Tibial nerve (tissue), 4 donors: ENCODE measurements at regions not wholly inside any gene's neighbourhood (a gene's known extent, or its start where the extent isn't known, plus 50 kb on each side); places are given as distances from the start of the nearest gene placed in this dataset.

ENCODE experiments used
- DNase-seq, 2 donors: peaks; one replicate each; pipeline ENCODE4 v3.0.0-alpha.2; 2019; ENCODE audit warnings: low spot score in 2 of 2
- H3K27ac ChIP-seq, 4 donors: fragments of 200-600 bp; sonication (generic) in 3 of 4; one replicate each; pipeline ENCODE4 v1.5.1; 2017 to 2019; ENCODE audit warnings: mild to moderate bottlenecking in 1 of 4
- H3K27me3 ChIP-seq, 2 donors: fragments of 200-600 bp; sonication (generic) in 1 of 2; one replicate each; pipeline versions ENCODE4 v1.5.1 to v1.6.0; 2017 to 2019
- H3K36me3 ChIP-seq, 3 donors: fragments of 200-600 bp; sonication (generic); one replicate each; pipeline ENCODE4 v1.5.1; 2018 to 2019
- H3K4me1 ChIP-seq, 4 donors: fragments of 200-600 bp; sonication (generic) in 3 of 4; one replicate each; pipeline ENCODE4 v1.5.1; 2017 to 2019
- H3K4me3 ChIP-seq, 4 donors: fragments of 200-600 bp; sonication (generic) in 3 of 4; one replicate each; pipeline ENCODE4 v1.5.1; 2017 to 2019; ENCODE audit warnings: mild to moderate bottlenecking in 1 of 4, moderate library complexity in 1 of 4
- H3K9me3 ChIP-seq, 4 donors: fragments of 200-600 bp; sonication (generic) in 3 of 4; one replicate each; pipeline ENCODE4 v1.5.1; 2017 to 2019
- EP300 ChIP-seq, 2 donors: sonication (generic); formaldehyde crosslinking; IDR thresholded peaks; one replicate each; pipeline ENCODE4 v1.6.1; 2017; ENCODE audit warnings: antibody characterized with exemption in 2 of 2, mild to moderate bottlenecking in 1 of 2
- POLR2A ChIP-seq, 2 donors: fragments of 450-650 bp; IDR thresholded peaks; one replicate each; pipeline ENCODE4 v1.6.1; 2017; ENCODE audit warnings: antibody characterized with exemption in 2 of 2, mild to moderate bottlenecking in 2 of 2, moderate library complexity in 2 of 2
- WGBS, 2 donors: methylation state at CpG; one replicate each; pipeline ENCODE4 v1.1.5; 2018; 5-methylcytosine and 5-hydroxymethylcytosine counted together
- TF ChIP-seq, protein P1 (sequence below), 5 experiments: fragments of 200-600 bp in 3 of 5; fragments of 450-650 bp in 2 of 5; sonication (generic) in 3 of 5; IDR thresholded peaks; one replicate each; pipeline ENCODE4 v1.5.1; 2016 to 2019; ENCODE audit warnings: antibody characterized with exemption in 5 of 5, mild to moderate bottlenecking in 3 of 5, moderate library complexity in 2 of 5

DNA sequence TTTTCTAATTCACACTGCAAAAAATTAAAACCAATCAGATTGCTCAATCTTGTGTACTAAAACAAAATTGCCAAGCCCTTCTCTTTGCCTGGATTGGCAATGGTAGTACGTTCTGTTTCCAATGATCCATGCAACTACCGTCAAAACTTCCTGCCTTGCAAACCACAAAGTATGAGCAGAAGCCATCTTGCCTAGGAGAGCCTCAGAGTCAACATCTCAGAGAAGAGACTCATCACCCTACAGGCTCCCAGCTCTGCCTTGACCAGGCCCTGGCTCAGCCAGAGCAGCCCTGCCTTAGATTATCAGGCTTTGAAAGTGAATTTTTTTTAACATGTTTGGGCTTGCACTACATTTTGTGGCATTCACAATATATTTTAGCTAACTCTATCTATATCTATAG, 574.1 kb downstream of the SATB2 start:
- Histone ChIP-seq H3K36me3 (no peaks in the 10 kb centered on the region), H3K27me3 (no peaks in the 10 kb centered on the region), H3K9me3 (no peaks in the 10 kb centered on the region), H3K4me1 (no peaks in the 10 kb centered on the region), H3K27ac (no peak overlapping the region), H3K4me3 (no peak overlapping the region)
- DNase-seq, result no peak
- 41 to 45% methylated on average over 2 of the region's 2 CpGs for WGBS, 2 donors
- TF ChIP-seq, protein P1, sequence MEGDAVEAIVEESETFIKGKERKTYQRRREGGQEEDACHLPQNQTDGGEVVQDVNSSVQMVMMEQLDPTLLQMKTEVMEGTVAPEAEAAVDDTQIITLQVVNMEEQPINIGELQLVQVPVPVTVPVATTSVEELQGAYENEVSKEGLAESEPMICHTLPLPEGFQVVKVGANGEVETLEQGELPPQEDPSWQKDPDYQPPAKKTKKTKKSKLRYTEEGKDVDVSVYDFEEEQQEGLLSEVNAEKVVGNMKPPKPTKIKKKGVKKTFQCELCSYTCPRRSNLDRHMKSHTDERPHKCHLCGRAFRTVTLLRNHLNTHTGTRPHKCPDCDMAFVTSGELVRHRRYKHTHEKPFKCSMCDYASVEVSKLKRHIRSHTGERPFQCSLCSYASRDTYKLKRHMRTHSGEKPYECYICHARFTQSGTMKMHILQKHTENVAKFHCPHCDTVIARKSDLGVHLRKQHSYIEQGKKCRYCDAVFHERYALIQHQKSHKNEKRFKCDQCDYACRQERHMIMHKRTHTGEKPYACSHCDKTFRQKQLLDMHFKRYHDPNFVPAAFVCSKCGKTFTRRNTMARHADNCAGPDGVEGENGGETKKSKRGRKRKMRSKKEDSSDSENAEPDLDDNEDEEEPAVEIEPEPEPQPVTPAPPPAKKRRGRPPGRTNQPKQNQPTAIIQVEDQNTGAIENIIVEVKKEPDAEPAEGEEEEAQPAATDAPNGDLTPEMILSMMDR (IDR thresholded peaks at IDR 0.05), result no peak
- TF ChIP-seq EP300 (IDR thresholded peaks at IDR 0.05), result no peak
- TF ChIP-seq POLR2A (IDR thresholded peaks at IDR 0.05), result no peak

DNA sequence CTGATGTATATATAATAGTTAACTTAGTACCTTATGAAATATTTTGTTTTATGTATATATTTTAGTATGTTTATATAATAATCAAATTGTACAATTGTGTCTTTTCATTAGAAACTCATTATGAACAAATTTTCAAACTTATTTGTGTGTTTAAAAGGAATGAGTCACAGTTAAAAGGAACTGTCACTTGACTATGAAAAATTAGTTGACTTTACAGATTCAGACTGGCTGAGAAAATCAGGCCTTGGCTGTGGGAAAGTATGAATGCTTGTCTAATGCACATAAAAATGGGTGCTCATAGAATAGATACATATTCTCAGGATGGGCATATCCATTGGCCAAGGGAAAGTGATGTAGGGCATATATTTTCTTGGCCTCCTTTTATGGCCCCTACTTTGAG, 576.8 kb downstream of the SATB2 start:
- no peak for DNase-seq
- Histone ChIP-seq H3K36me3 (no peaks in the 10 kb centered on the region), H3K27ac (no peak overlapping the region), H3K4me1 (no peaks in the 10 kb centered on the region), H3K9me3 (no peaks in the 10 kb centered on the region), H3K27me3 (no peaks in the 10 kb centered on the region), H3K4me3 (no peak overlapping the region)
- no peak for TF ChIP-seq EP300 (IDR thresholded peaks at IDR 0.05)
- no peak for TF ChIP-seq POLR2A (IDR thresholded peaks at IDR 0.05)

DNA sequence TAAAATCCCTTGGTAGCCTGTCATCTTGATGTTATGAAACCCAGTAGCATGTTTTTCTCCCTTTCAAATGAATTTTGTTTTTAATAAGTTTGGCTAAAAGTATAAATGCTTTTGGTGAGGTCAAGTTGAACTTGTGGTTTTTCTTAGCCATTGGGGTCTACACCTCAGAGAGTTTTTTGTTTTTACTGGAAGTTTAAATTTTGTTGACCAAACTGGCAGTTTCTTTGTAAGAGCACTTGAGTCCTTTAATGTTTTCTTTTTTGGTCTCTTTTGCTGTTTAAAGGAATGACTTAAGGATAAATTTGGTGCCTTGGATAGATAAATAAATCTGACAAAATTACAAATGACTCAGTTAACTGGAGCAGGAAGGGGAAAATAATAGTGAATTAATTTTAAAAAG, 577.3 kb downstream of the SATB2 start:
- H3K27me3 ChIP-seq, result no peaks in the 10 kb centered on the region
- no peaks in the 10 kb centered on the region for H3K36me3 ChIP-seq
- no peak overlapping the region for H3K4me3 ChIP-seq
- H3K27ac ChIP-seq, result no peak overlapping the region
- TF ChIP-seq EP300 (IDR thresholded peaks at IDR 0.05), result no peak
- TF ChIP-seq, protein P1 (IDR thresholded peaks at IDR 0.05), result no peak
- no peak for TF ChIP-seq POLR2A (IDR thresholded peaks at IDR 0.05)
- no peaks in the 10 kb centered on the region for H3K4me1 ChIP-seq
- no peaks in the 10 kb centered on the region for H3K9me3 ChIP-seq
- no peak for DNase-seq

DNA sequence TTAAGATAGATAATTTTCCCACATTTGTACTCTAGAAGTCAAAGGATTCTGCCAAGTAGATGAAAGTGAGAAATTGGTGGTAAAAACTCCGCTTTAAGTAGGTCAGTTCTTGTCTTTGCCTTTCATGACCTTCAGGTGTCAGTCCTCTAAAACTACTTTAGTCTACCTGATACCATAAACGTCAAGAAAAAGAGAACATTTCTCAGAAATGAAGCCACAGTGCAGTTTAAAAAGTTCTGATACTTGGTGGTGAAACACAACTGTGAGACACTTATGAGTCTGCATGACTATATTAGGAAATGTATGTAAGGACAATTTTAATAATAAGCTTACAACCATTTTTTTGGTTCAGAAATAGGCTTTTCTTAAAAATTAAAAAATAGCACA, 583.3 kb downstream of the SATB2 start:
- no peak for DNase-seq
- TF ChIP-seq, protein P1 (IDR thresholded peaks at IDR 0.05), result no peak
- TF ChIP-seq EP300 (IDR thresholded peaks at IDR 0.05), result no peak
- TF ChIP-seq POLR2A (IDR thresholded peaks at IDR 0.05), result no peak
- Histone ChIP-seq H3K9me3 (no peaks in the 10 kb centered on the region), H3K4me3 (no peak overlapping the region), H3K27me3 (no peaks in the 10 kb centered on the region), H3K27ac (no peak overlapping the region), H3K4me1 (no peaks in the 10 kb centered on the region), H3K36me3 (no peaks in the 10 kb centered on the region)
- 74 to 80% methylated on average over 2 of the region's 2 CpGs for WGBS, 2 donors

GRCh38 chr2:198873503-198874471, 584.0 kb downstream of the SATB2 start:
- H3K27me3 ChIP-seq, result no peaks in the 10 kb centered on the region
- H3K27ac ChIP-seq, result no peak overlapping the region
- 81 to 84% methylated on average over 8 of the region's 8 CpGs for WGBS, 2 donors
- DNase-seq, result no peak
- no peak overlapping the region for H3K4me3 ChIP-seq
- TF ChIP-seq POLR2A (IDR thresholded peaks at IDR 0.05), result no peak
- no peak for TF ChIP-seq EP300 (IDR thresholded peaks at IDR 0.05)
- TF ChIP-seq, protein P1 (IDR thresholded peaks at IDR 0.05), result no peak
- no peaks in the 10 kb centered on the region for H3K36me3 ChIP-seq
- H3K4me1 ChIP-seq, result no peaks in the 10 kb centered on the region
- no peaks in the 10 kb centered on the region for H3K9me3 ChIP-seq
